HCT116 (cell line): ENCODE measurements at regions not wholly inside any gene's neighbourhood (a gene's known extent, or its start where the extent isn't known, plus 50 kb on each side); places are given as distances from the start of the nearest gene placed in this dataset.

Experiments used
- ATAC-seq: fragments of 200-7000 bp; cut with Tn5 transposase; 2 replicates; pipeline ENCODE4 v1.9.1; 2020; ENCODE audit warnings: mild to moderate bottlenecking, moderate library complexity
- BruUV-seq: library from RNA; stranded (reverse); fragments of 400-500 nt; replicated peaks from 2 replicates; lab custom pipeline; 2021; lab: Mats Ljungman, UMichigan
- CTCF ChIA-PET: fragments of 300-600 bp; sonication (Branson Sonifier 250); formaldehyde crosslinking; loops from one replicate; lab custom pipeline; 2021; ENCODE audit warnings: antibody characterized with exemption; lab: Charles Lee
- POLR2A ChIA-PET: fragments of 300-600, 350-600 bp; sonication (Branson Sonifier 250); formaldehyde crosslinking; loops from one replicate; lab custom pipeline; 2021; ENCODE audit warnings: antibody characterized with exemption; lab: Charles Lee
- RAD21 ChIA-PET, 2 experiments: fragments of 300-600 bp; sonication (Branson Sonifier 250); formaldehyde crosslinking; loops; one replicate each; lab custom pipeline; 2023; ENCODE audit warnings: low total read pairs in 2 of 2; ENCODE audit not compliant: uncharacterized antibody in 2 of 2, unreplicated experiment in 2 of 2, low non-redundant PET in 1 of 2; lab: Charles Lee
- DNase-seq: peaks from one replicate; pipeline ENCODE4 v3.0.0-alpha.2; 2010; ENCODE audit warnings: low read depth, low spot score
- H2AFZ ChIP-seq: fragments of 200-600 bp; shearing (Covaris generic), sonication (generic); 2 replicates; pipeline ENCODE4 v1.6.1; 2017; ENCODE audit warnings: low read depth, mixed run types, mixed read lengths, antibody characterized with exemption, low read length; ENCODE audit not compliant: poor library complexity, severe bottlenecking
- H3K27ac ChIP-seq: 2 replicates; pipeline ENCODE4 v1.5.1; 2012; ENCODE audit warnings: low read depth, low read length
- H3K27me3 ChIP-seq: fragments of 200-600 bp; sonication (generic); 2 replicates; pipeline ENCODE4 v1.6.1; 2016; ENCODE audit warnings: mixed run types, low read length, mixed read lengths; ENCODE audit not compliant: insufficient read depth
- H3K36me3 ChIP-seq, 2 experiments: fragments of 200-500 bp in 1 of 2; fragments of 200-600 bp in 1 of 2; sonication (Bioruptor generic) in 1 of 2; sonication (generic) in 1 of 2; 2 replicates each; pipeline versions ENCODE4 v1.5.1 to v1.6.1; 2014 to 2016; ENCODE audit warnings: low read length in 2 of 2, inconsistent platforms in 1 of 2, mixed read lengths in 1 of 2, mixed run types in 1 of 2; ENCODE audit not compliant: insufficient read depth in 2 of 2, control insufficient read depth in 1 of 2
- H3K4me1 ChIP-seq, 2 experiments: fragments of 200-600 bp in 1 of 2; sonication (generic) in 1 of 2; 2 replicates each; pipeline versions ENCODE4 v1.5.1 to v1.6.1; 2012 to 2017; ENCODE audit warnings: low read length in 2 of 2, inconsistent platforms in 1 of 2, mild to moderate bottlenecking in 1 of 2, mixed read lengths in 1 of 2, mixed run types in 1 of 2, moderate library complexity in 1 of 2; ENCODE audit not compliant: insufficient read depth in 2 of 2, control insufficient read depth in 1 of 2
- H3K4me2 ChIP-seq: fragments of 200-600 bp; sonication (generic); 2 replicates; pipeline ENCODE4 v1.6.1; 2017; ENCODE audit warnings: mixed run types, low read length, mixed read lengths
- H3K4me3 ChIP-seq, 2 experiments: fragments of 200-600 bp in 1 of 2; sonication (generic) in 1 of 2; replicated peaks in 1 of 2; 2 replicates each; pipeline ENCODE4 v1.5.1; 2011 to 2016; ENCODE audit warnings: low read length in 2 of 2, control low read depth in 1 of 2, low read depth in 1 of 2, mild to moderate bottlenecking in 1 of 2, mixed read lengths in 1 of 2, mixed run types in 1 of 2
- H3K79me2 ChIP-seq: fragments of 200-600 bp; sonication (generic); 2 replicates; pipeline ENCODE4 v1.6.1; 2017; ENCODE audit warnings: mild to moderate bottlenecking, mixed run types, low read length, moderate library complexity, mixed read lengths; ENCODE audit not compliant: insufficient read depth
- H3K9ac ChIP-seq: fragments of 200-600 bp; sonication (generic); 2 replicates; pipeline ENCODE4 v1.6.1; 2016; ENCODE audit warnings: low read length, mixed read lengths
- H3K9me2 ChIP-seq: fragments of 200-600 bp; sonication (generic), shearing (Covaris generic); 2 replicates; pipeline ENCODE4 v1.6.1; 2017; ENCODE audit warnings: mixed run types, mild to moderate bottlenecking, moderate library complexity; ENCODE audit not compliant: insufficient read depth
- H3K9me3 ChIP-seq, 2 experiments: fragments of 200-500 bp in 1 of 2; fragments of 200-600 bp in 1 of 2; sonication (Bioruptor generic) in 1 of 2; sonication (generic) in 1 of 2; 2 replicates each; pipeline ENCODE4 v1.6.1; 2014 to 2017; ENCODE audit warnings: low read length in 2 of 2, mixed read lengths in 2 of 2, inconsistent platforms in 1 of 2, low read depth in 1 of 2, mild to moderate bottlenecking in 1 of 2, mixed run types in 1 of 2, moderate library complexity in 1 of 2; ENCODE audit not compliant: control insufficient read depth in 1 of 2, insufficient read depth in 1 of 2
- H4K20me1 ChIP-seq: fragments of 200-600 bp; sonication (generic), shearing (Covaris generic); 2 replicates; pipeline ENCODE4 v1.6.1; 2017; ENCODE audit warnings: mixed run types, mild to moderate bottlenecking, moderate library complexity; ENCODE audit not compliant: insufficient read depth
- ATF3 ChIP-seq: IDR thresholded peaks from 2 replicates; pipeline ENCODE4 v1.6.1; 2012
- CBX3 ChIP-seq: IDR thresholded peaks from 2 replicates; pipeline ENCODE4 v1.6.1; 2012; ENCODE audit warnings: low read depth
- EZH2 ChIP-seq: fragments of 200-600 bp; sonication (generic); IDR thresholded peaks from 2 replicates; pipeline ENCODE4 v1.6.1; 2017; ENCODE audit warnings: antibody characterized with exemption, mixed run types
- FOSL1 ChIP-seq: IDR thresholded peaks from 2 replicates; pipeline ENCODE4 v1.6.1; 2012; ENCODE audit warnings: low read depth
- JUND ChIP-seq: IDR thresholded peaks from 2 replicates; pipeline ENCODE4 v1.6.1; 2012
- MAX ChIP-seq: IDR thresholded peaks from 2 replicates; pipeline ENCODE4 v1.6.1; 2012
- POLR2A ChIP-seq: IDR thresholded peaks from 2 replicates; pipeline ENCODE4 v1.7.0; 2011; ENCODE audit warnings: borderline replicate concordance; ENCODE audit not compliant: insufficient read depth, insufficient read length; ENCODE audit errors: extremely low read depth
- REST ChIP-seq: IDR thresholded peaks from 2 replicates; pipeline ENCODE4 v1.6.1; 2012; ENCODE audit warnings: low read depth
- SIN3A ChIP-seq: IDR thresholded peaks from 2 replicates; pipeline ENCODE4 v1.6.1; 2012; ENCODE audit warnings: low read depth
- SRF ChIP-seq: IDR thresholded peaks from 2 replicates; pipeline ENCODE4 v1.6.1; 2012; ENCODE audit warnings: low read depth
- YY1 ChIP-seq: IDR thresholded peaks from 2 replicates; pipeline ENCODE4 v1.6.1; 2011; ENCODE audit warnings: low read length, low read depth, moderate library complexity, mild to moderate bottlenecking; ENCODE audit not compliant: insufficient replicate concordance; ENCODE audit errors: extremely low read depth
- ZBTB33 ChIP-seq: IDR thresholded peaks from 2 replicates; pipeline ENCODE4 v1.6.1; 2011; ENCODE audit warnings: mild to moderate bottlenecking, low read length, moderate library complexity; ENCODE audit not compliant: insufficient replicate concordance; ENCODE audit errors: extremely low read depth
- ZFX ChIP-seq: fragments of 450-650 bp; IDR thresholded peaks from 2 replicates; pipeline ENCODE4 v1.6.1; 2017
- ZNF274 ChIP-seq: fragments of 200-500 bp; sonication (Bioruptor generic); IDR thresholded peaks from 2 replicates; pipeline ENCODE4 v1.6.1; 2014; ENCODE audit warnings: mild to moderate bottlenecking, low read depth, low read length, inconsistent platforms
- intact Hi-C: fragments of 100-400 bp; cut with micrococcal nuclease; formaldehyde crosslinking; loops from 2 replicates; pipeline ENCODE4 v1.10.0; 2022

- H3K4me3 ChIP-seq = no peak overlapping the region
Measured at GRCh38 chr2:129760669-129761068, 218.8 kb upstream of the RAB6C start.

More at GRCh38 chr2:129760669-129761068, 218.8 kb upstream of the RAB6C start:
- no peak for ATAC-seq
- Histone ChIP-seq H3K27me3 (peaks cover 20% of the 10 kb centered on the region; the same call in 1 of the 2 replicates), H3K36me3 (no peaks in the 10 kb centered on the region), H3K4me1 (no peaks in the 10 kb centered on the region), H3K27ac (no peak overlapping the region), H4K20me1 (no peaks in the 10 kb centered on the region), H3K79me2 (no peaks in the 10 kb centered on the region), H3K4me2 (no peak overlapping the region), H2AFZ (no peak overlapping the region), H3K9ac (no peak overlapping the region), H3K9me2 (no peaks in the 10 kb centered on the region), H3K9me3 (no peaks in the 10 kb centered on the region)
- TF ChIP-seq MAX (no peak), ZFX (no peak), ZNF274 (no peak), ATF3 (no peak), REST (no peak), POLR2A (no peak), ZBTB33 (no peak), JUND (no peak), YY1 (no peak), FOSL1 (no peak), CBX3 (no peak), EZH2 (no peak), SIN3A (no peak), SRF (no peak)
- no TSS peak for BruUV-seq
- RAD21 ChIA-PET = no interaction called here
- POLR2A ChIA-PET = no interaction called here
- no peak for DNase-seq
- CTCF ChIA-PET = no interaction called here
- intact Hi-C loops = no loop called here
